GM12801 (cell line): ENCODE measurements at regions not wholly inside any gene's neighbourhood (a gene's known extent, or its start where the extent isn't known, plus 50 kb on each side); places are given as distances from the start of the nearest gene placed in this dataset.
A peak's percentile ranks its signal among the peaks of the same experiment; 100 is the strongest.

Source experiments
- TF ChIP-seq, protein P1 (sequence below): IDR thresholded peaks from one replicate; pipeline ENCODE4 v1.5.1; 2011; ENCODE audit warnings: control low read depth; ENCODE audit not compliant: insufficient read length; ENCODE audit errors: extremely low read depth

DNA sequence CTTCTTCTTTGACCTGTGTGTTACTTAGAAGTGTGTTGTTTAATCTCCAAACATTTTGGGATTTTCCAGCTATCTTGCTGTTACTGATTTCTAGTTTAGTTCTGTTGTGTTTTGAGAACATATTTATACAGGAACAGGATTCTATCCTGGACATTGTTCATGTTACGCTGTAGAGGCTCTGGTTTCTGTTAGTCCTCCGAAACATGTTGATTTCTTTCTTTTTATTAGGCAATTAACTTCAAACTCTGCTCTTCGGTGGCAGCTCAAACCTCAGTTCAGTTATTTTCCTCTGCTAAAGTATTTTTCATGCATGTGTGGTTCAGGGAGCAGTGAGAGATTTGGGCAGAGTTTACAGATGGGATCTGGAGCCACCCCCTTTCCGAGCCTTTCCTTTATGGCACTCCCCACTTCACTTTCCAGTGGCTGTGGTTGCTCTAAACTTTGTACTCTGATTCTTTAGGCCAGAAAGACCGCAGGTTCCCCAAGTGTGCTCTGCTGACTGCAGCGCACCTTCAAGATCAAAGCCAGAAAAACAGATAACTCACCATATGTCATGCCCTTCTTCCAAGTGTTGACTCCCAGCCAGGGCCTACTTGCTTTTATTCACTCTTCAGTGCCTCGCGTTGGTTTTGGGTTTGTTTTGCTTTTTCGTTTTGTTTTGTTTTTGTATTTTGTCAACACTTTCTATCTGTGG lies 77.6 kb upstream of the KSR1 start:
- TF ChIP-seq, protein P1, sequence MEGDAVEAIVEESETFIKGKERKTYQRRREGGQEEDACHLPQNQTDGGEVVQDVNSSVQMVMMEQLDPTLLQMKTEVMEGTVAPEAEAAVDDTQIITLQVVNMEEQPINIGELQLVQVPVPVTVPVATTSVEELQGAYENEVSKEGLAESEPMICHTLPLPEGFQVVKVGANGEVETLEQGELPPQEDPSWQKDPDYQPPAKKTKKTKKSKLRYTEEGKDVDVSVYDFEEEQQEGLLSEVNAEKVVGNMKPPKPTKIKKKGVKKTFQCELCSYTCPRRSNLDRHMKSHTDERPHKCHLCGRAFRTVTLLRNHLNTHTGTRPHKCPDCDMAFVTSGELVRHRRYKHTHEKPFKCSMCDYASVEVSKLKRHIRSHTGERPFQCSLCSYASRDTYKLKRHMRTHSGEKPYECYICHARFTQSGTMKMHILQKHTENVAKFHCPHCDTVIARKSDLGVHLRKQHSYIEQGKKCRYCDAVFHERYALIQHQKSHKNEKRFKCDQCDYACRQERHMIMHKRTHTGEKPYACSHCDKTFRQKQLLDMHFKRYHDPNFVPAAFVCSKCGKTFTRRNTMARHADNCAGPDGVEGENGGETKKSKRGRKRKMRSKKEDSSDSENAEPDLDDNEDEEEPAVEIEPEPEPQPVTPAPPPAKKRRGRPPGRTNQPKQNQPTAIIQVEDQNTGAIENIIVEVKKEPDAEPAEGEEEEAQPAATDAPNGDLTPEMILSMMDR: no peak

DNA sequence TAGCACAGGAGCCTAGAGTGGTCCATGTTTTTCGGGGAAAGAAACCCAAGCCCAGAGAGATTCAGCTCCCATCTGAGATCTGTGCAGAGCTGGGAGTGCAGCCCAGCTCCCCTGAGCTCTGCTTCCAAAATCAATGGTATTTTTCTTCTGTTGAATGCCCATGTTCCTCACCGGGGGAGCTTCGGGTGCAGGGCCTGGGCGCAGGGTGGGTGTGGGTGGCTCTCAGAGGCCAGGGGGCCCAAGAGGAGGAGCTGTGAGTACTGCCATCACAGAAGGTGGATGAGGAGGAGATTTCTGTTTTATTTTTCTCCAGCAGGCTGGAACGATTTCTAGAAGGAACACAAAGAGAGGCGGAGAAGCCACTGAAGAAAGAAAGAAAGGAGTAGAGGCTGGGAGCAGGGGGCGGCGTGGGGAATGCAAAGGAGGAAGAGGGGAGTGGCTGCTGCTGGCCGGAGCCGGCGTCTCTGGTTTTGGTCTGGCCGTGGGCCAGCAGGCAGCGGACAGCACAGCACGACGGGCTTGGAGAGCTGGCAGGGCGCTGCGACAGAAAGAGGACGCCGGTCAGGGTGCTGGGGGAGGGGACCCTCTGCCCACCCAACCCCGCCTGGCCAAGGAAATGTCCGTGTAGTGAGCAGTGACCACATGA lies 76.2 kb upstream of the KSR1 start:
- TF ChIP-seq, protein P1: no peak

DNA sequence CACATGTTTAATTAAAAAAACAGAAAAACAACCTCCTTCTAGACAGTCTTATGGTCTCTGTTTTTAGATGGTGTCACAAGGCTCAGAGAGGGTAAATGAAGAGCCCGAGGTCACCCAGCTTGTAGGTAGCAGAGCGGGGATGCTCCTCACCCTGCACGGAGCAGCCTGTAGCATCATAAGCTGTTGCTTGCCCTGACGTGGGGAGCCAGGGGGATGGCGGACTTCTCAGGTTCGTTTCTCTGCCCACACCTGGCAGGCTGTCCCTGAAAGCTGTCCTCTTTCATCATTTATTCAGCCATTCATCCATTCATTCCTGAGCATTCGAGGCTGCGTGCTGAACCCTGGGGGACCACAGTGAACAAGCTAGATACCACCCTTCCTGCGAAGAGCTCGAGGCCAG lies 75.7 kb upstream of the KSR1 start:
- TF ChIP-seq, protein P1: no peak

DNA sequence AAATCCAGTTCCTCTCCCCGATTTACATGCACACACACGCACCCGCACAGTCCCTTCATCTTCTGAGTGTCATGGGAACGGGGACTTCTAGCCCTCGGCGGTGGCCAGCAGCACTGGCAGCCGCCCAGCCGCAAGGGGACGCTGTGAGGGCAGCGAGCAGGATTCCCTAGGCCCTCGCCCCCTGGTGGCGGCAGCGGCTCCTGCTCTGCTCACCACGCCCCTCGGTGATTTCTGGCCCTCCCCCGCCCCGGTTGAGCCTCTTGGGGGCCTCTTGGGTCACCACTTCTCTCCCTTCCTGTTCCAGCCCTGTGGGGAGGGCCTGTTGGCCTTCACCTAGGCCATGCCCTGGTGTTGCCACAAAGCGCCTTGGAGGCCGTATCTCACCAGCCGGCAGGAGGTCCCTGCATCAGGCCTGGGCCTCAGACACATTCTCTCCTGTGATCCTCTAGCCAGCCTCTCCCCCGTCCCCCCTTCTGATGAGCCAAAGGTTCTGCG lies 75.2 kb upstream of the KSR1 start:
- TF ChIP-seq, protein P1: peak; percentile 10

DNA sequence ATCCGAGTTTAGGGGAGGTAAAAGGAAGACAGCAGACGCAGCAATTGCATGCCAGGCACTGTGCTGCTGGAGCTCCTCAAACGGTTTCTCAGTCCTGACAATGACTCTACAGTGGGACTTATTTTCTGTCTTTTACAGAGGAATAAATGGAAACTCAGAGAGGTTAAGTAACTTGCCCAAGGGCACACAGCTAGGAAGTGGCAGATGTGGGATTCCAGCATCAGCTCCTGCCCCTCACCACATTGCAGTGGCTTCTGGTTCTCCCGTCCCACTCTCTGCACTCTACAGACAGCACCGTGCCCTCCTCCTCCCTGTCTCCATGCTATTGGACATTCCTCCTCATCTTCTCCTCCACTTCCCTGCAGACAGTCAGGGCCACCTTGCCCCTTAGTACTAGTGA lies 74.2 kb upstream of the KSR1 start:
- TF ChIP-seq, protein P1: no peak

DNA sequence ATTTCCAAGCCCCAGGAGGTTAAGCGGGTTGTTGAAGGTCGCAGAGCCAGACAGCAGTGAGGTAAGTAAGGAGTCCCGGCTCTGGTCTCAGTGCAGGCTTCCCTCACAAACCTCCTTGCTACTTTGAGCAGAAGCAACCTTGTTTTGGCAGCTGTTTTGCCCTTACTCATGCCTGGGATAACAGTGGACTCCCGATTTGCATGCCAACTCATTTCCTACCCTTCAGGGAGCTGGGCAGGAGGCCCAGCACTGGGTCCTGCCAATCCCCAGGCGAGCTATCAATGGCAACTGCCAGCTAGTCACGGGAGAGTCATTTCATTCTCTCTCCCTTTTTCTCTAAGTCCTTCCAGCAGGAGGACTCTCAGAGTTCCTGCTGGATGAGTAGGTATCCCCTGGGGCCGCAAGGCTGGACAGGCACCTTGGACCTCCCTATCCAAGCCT lies 72.0 kb upstream of the KSR1 start:
- TF ChIP-seq, protein P1: no peak

DNA sequence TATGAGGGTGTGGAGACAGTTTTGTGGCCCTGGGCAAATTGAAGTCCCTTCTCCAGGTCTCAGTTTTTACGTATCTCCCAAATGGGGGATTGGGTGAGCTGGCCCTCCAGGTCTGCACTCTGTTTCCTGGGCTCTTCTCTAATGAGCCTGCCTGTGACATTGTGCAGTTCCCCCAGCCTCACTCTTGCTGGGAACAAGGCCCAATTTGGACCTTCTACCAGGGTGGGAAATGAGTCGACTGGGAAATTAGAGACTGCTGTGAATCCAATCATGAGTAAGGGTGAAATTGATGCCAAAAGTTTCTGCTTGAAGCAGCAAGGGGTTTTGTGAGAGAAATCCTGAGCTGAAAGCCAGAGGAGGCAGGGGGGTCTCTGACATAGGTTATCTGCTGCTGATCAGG lies 71.5 kb upstream of the KSR1 start:
- TF ChIP-seq, protein P1: no peak
